Choroid plexus epithelial cell (primary cell): ENCODE measurements at regions not wholly inside any gene's neighbourhood (a gene's known extent, or its start where the extent isn't known, plus 50 kb on each side); places are given as distances from the start of the nearest gene placed in this dataset.

Experiments used
- DNase-seq: peaks from one replicate; pipeline ENCODE4 v3.0.0-alpha.2; 2010; ENCODE audit warnings: low read depth
- H3K4me3 ChIP-seq: 2 replicates; pipeline ENCODE4 v1.5.1; 2011; ENCODE audit warnings: low read depth, mild to moderate bottlenecking, control low read depth, low read length, moderate library complexity
- TF ChIP-seq, protein P1 (sequence below): conservative IDR thresholded peaks from 2 replicates; pipeline ENCODE4 v1.5.1; 2011; ENCODE audit warnings: low read depth, mild to moderate bottlenecking, control low read depth, inconsistent platforms, low read length, moderate library complexity

DNA sequence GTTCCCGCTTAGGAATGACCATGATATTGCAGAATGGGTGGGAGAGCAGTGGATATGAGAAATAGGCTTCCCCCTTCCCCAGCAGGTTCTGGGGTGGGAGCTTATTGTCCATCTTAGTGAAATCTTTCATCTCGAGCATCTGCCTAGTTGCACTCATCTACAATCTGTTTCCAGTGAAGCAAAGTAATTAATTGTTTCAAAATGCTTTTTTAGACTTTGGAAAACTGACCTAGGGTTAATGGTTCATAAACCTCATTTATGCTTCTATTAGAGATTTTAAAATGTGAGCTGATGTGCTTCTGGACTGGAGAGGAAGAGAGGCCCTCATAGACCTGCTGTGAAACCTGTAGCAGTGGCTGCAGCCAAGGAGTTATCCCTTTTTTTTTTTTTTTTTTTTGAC lies 247.7 kb upstream of the XYLT1 start:
- H3K4me3 ChIP-seq = no peak overlapping the region
- no peak for DNase-seq
- TF ChIP-seq, protein P1, sequence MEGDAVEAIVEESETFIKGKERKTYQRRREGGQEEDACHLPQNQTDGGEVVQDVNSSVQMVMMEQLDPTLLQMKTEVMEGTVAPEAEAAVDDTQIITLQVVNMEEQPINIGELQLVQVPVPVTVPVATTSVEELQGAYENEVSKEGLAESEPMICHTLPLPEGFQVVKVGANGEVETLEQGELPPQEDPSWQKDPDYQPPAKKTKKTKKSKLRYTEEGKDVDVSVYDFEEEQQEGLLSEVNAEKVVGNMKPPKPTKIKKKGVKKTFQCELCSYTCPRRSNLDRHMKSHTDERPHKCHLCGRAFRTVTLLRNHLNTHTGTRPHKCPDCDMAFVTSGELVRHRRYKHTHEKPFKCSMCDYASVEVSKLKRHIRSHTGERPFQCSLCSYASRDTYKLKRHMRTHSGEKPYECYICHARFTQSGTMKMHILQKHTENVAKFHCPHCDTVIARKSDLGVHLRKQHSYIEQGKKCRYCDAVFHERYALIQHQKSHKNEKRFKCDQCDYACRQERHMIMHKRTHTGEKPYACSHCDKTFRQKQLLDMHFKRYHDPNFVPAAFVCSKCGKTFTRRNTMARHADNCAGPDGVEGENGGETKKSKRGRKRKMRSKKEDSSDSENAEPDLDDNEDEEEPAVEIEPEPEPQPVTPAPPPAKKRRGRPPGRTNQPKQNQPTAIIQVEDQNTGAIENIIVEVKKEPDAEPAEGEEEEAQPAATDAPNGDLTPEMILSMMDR = no peak

DNA sequence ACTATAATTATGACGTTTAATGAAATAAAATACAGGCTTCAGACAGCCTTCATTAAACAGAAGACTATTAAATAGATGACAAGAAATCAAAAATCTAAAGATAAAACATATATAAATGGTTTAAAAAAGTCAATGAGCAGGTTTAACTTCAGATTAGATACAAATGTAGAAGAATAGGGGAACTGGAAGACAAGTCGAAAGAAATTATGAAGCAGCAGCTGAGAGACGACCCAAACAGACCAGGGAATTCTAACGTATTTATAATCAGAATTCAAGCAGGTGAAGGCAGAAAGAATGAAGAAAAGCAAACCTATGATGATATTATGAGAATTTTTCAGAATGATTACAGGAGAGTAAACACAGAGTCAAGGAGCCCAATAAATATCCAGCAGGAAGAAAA lies 235.1 kb upstream of the XYLT1 start:
- no peak overlapping the region for H3K4me3 ChIP-seq
- TF ChIP-seq, protein P1 = no peak
- DNase-seq = no peak

- no peak overlapping the region for H3K4me3 ChIP-seq
- TF ChIP-seq, protein P1 = no peak
- DNase-seq = no peak
Observed at GRCh38 chr16:17696616-17697015, 225.9 kb upstream of the XYLT1 start.

DNA sequence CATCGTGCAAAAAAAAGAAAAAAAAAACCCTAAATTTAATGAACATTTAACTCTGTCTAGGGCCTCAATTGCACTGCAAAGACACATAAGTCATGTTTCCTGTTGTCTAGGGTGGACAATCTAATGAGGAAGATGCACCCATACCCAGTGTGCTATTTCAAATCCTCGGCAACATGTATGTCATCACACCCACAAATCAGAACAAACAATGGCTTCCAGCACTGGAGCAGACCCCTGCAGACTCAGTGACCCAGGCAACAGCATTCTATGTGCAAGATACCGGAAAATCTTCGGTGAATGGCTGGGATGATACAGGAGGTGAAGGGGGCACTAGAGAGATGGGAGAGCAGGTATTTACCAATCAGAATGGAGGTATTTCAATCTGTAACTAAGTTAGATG lies 221.7 kb upstream of the XYLT1 start:
- TF ChIP-seq, protein P1 = no peak
- no peak overlapping the region for H3K4me3 ChIP-seq
- no peak for DNase-seq

- DNase-seq = no peak
- TF ChIP-seq, protein P1 = no peak
Observed at GRCh38 chr16:17691899-17692176, 221.1 kb upstream of the XYLT1 start.

GRCh38 chr16:17691106-17691898 lies 220.5 kb upstream of the XYLT1 start:
- no peak overlapping the region for H3K4me3 ChIP-seq
- peak; percentile 28 for DNase-seq
- TF ChIP-seq, protein P1 = no peak

More at GRCh38 chr16:17691899-17692176, 221.1 kb upstream of the XYLT1 start:
- no peak overlapping the region for H3K4me3 ChIP-seq

DNA sequence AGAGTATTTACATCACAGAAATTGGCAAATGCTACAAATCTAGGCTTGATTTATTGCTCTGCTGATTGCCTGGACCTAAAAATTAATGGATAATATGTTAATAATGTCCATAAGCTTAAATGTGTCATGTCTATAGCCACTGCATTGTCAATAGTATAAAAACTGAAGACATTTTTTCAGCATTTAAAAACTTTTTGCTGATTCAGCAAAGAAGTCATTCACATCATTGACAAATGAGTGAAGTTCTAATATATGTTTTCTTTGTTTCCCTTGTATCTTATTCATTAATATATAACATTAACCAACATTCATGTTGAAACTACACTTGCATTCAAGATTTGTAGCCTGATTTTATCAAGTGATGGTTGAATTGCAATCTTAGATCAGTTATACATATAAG lies 214.7 kb upstream of the XYLT1 start:
- no peak for DNase-seq
- TF ChIP-seq, protein P1 = no peak
- no peak overlapping the region for H3K4me3 ChIP-seq
